Activated T-cell treated with anti-CD3 and anti-CD28 coated beads, Interleukin-2, amount 50 U/mL, for 24 hours (primary cell): ENCODE measurements at regions not wholly inside any gene's neighbourhood (a gene's known extent, or its start where the extent isn't known, plus 50 kb on each side); places are given as distances from the start of the nearest gene placed in this dataset.

Source experiments
- DNase-seq: peaks from one replicate; pipeline ENCODE4 v3.0.0-alpha.2; 2020
- H3K27ac Mint-ChIP-seq: 2 replicates; pipeline ENCODE4 v1.8.0; 2020; ENCODE audit warnings: mild to moderate bottlenecking, mixed read lengths
- H3K27me3 Mint-ChIP-seq: 2 replicates; pipeline ENCODE4 v1.8.0; 2020; ENCODE audit warnings: mixed read lengths
- H3K36me3 Mint-ChIP-seq: 2 replicates; pipeline ENCODE4 v1.8.0; 2020; ENCODE audit warnings: low read depth, mixed read lengths
- H3K4me1 Mint-ChIP-seq: 2 replicates; pipeline ENCODE4 v1.8.0; 2020; ENCODE audit warnings: low read depth, mixed read lengths
- H3K4me3 Mint-ChIP-seq: 2 replicates; pipeline ENCODE4 v1.8.0; 2020; ENCODE audit warnings: mild to moderate bottlenecking, moderate library complexity, mixed read lengths
- H3K9me3 Mint-ChIP-seq: 2 replicates; pipeline ENCODE4 v1.8.0; 2020; ENCODE audit warnings: mixed read lengths

DNA sequence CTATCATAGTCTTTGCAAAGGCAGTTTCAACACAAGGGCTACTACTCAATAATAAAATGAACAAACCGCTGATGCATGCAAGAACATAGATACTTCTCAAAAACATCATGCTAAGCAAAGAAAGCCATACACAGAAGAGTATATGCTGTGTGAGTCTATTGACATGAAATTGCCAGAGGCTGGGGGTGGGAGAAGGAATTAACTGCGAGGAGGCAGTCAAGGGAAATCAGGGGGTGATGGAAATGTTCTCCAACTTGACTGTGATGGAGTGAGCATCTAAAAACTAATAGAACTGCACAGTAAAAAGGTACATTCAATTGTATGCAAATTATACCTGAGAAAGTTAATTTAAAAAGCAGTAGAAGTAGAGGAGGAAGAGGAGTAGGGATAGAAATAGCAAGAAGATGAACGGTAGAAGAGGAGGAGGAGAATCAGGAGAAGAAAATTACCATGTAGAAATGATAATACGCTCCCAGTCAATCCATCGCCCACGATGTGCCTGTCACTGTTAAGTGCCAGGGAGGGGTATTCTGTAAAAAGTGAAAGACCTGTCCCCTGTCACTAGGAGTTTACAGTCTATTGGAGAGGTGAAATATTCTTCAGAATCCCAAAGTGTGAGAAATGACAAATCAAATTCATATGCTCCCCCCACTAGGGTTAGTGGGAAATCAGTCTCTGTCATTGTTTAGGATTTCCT is 90.3 kb downstream of the B3GNT2 start:
- H3K4me1 Mint-ChIP-seq = peaks cover 11% of the 10 kb centered on the region
- no peak overlapping the region for H3K4me3 Mint-ChIP-seq
- H3K36me3 Mint-ChIP-seq = no peaks in the 10 kb centered on the region
- no peak for DNase-seq
- H3K27ac Mint-ChIP-seq = no peak overlapping the region
- H3K27me3 Mint-ChIP-seq = no peaks in the 10 kb centered on the region
- peaks cover 4% of the 10 kb centered on the region for H3K9me3 Mint-ChIP-seq

DNA sequence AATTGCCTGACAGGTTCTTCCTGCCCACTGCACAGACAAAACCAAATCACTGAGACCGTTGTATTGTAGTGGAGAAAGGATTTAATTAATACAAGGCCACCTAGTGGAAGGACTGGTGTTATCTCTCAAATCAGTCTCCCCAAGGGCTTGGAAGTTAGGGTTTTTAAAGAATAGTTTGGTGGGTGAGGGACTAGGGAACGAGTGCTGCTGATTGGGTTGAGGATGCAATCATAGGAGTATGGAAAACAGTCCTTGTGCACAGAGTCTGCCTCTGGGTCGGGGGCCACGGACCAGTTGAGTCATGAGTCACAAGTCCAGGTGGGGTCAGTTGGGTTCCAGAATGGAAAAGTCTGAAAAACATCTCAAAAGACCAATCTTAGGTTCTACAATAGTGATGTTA is 89.1 kb downstream of the B3GNT2 start:
- Mint-ChIP-seq H3K4me3 (no peak overlapping the region), H3K36me3 (no peaks in the 10 kb centered on the region), H3K27ac (no peak overlapping the region), H3K9me3 (peaks cover 4% of the 10 kb centered on the region), H3K4me1 (peaks cover 11% of the 10 kb centered on the region), H3K27me3 (no peaks in the 10 kb centered on the region)
- no peak for DNase-seq

DNA sequence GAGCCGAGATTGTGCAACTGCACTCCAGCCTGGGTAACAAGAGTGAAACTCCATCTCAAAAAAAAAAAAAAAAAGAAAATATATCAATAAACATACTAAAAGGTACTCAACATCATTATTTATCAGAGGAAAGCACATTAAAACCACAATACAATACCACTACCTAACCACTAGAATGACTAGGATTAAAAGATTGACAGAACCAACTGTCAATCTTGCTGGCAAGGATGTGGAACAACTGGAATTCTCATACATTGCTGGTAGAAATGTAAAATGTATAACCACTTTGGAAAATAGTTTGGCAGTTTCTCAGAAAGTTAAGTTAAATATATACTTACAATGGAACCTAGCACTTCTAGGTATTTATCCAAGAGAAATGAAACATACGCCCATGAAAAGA is 88.6 kb downstream of the B3GNT2 start:
- peaks cover 7% of the 10 kb centered on the region for H3K9me3 Mint-ChIP-seq
- peaks cover 11% of the 10 kb centered on the region for H3K4me1 Mint-ChIP-seq
- H3K36me3 Mint-ChIP-seq = no peaks in the 10 kb centered on the region
- H3K27ac Mint-ChIP-seq = no peak overlapping the region
- no peaks in the 10 kb centered on the region for H3K27me3 Mint-ChIP-seq
- DNase-seq = no peak
- H3K4me3 Mint-ChIP-seq = no peak overlapping the region

DNA sequence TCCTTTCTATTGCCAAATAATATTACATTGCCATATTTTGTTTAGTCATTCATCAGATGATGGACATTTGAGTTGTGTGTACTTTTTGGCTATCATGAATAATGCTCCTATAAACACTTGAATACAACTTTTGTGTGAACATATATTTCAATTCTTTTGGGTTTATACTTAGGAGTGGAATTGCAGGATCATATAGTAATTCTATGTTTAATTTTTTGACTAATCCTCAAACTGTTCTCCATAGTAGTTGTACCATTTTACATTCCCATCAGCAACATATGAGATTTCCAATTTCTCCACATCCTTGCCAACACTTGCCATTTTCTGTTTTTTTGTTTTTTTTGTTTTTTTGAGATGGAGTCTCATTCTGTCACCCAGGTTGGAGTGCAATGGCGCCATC is 87.2 kb downstream of the B3GNT2 start:
- Mint-ChIP-seq H3K9me3 (peaks cover 15% of the 10 kb centered on the region), H3K4me3 (no peak overlapping the region), H3K36me3 (peaks cover 6% of the 10 kb centered on the region), H3K27ac (no peak overlapping the region), H3K27me3 (no peaks in the 10 kb centered on the region), H3K4me1 (peaks cover 8% of the 10 kb centered on the region)
- no peak for DNase-seq

DNA sequence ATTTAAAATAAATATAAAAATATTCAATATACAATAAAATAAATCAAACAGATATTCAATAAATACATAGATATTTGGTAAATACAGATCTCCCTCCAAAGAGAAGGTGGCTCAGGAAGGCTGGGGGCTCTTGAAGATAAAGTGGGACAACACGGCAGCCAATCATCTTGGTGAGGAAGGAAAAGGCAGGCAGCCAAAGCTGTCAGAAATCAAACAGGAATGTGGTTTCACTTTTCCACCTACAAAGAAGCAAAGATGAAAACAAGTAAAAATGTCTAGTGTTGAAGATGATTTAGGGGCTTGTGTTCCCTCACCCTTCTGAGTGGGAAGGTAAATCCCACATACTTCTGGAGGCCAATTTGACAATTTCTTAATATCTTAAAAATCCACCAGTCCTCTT is 85.7 kb downstream of the B3GNT2 start:
- Mint-ChIP-seq H3K27ac (no peak overlapping the region), H3K4me3 (no peak overlapping the region), H3K9me3 (peaks cover 22% of the 10 kb centered on the region), H3K36me3 (peaks cover 11% of the 10 kb centered on the region), H3K4me1 (no peaks in the 10 kb centered on the region), H3K27me3 (no peaks in the 10 kb centered on the region)
- DNase-seq = no peak

DNA sequence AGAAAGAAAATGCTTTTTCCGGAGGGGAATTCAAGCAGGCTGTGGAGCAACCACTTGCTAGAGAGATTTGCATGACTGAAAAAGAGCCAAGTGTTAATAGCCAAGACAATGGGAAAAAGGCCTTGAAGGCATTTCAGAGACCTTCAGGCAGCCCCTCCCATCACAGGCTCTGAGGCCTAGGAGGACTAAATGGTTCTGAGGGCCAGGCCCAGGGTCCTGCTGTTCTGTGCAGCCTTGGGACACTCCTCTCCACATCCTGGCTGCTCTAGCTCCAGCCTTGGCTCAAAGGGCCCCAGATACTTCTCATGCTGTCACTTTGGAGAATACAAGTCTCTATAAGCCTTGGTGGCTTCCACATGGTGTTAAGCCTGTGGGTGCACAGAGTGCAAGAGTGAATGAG is 81.8 kb downstream of the B3GNT2 start:
- H3K4me3 Mint-ChIP-seq = no peak overlapping the region
- H3K27me3 Mint-ChIP-seq = no peaks in the 10 kb centered on the region
- H3K36me3 Mint-ChIP-seq = peaks cover 11% of the 10 kb centered on the region
- H3K9me3 Mint-ChIP-seq = peaks cover 20% of the 10 kb centered on the region
- DNase-seq = no peak
- no peak overlapping the region for H3K27ac Mint-ChIP-seq
- no peaks in the 10 kb centered on the region for H3K4me1 Mint-ChIP-seq
